GM12872 (cell line): ENCODE measurements at regions not wholly inside any gene's neighbourhood (a gene's known extent, or its start where the extent isn't known, plus 50 kb on each side); places are given as distances from the start of the nearest gene placed in this dataset.

ENCODE experiments used
- TF ChIP-seq, protein P1 (sequence below): IDR thresholded peaks from 3 replicates; pipeline ENCODE4 v1.5.1; 2011; ENCODE audit warnings: low read depth, mild to moderate bottlenecking, low read length, moderate library complexity; ENCODE audit not compliant: insufficient read depth

DNA sequence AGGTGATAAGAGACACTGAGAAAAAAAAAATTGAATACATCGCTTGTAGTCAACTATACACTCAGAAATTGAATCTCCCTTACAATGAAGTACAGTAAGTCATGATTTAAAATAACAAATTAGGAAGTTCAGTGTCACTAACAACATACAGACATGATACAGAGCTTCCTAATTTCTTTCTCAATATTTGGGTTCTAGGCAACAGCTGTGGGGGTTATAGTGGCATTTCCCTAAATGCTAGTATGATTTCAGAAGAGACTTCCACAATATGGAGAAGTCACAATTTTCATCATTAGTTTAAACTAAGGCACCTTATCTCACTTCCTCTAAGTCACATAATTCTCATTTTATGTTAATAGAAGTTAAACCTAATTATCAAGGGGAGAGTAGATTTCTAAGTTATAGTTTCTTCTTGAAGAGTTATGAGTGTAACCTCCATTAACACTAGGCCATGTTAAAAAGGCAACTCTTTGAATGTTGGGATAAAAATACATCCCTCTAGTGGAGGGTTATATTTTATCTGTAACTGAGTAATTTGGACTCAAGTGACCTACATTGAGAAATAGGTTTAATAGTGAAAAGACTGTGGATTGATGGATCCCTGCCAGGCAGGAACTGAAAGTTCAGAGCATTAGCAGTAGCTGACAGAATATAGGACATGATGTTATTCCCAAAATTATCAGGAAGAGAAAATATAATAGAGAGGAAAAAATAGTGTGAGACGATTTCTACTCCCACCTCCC, 286.0 kb upstream of the SUCLG2 start:
- TF ChIP-seq, protein P1, sequence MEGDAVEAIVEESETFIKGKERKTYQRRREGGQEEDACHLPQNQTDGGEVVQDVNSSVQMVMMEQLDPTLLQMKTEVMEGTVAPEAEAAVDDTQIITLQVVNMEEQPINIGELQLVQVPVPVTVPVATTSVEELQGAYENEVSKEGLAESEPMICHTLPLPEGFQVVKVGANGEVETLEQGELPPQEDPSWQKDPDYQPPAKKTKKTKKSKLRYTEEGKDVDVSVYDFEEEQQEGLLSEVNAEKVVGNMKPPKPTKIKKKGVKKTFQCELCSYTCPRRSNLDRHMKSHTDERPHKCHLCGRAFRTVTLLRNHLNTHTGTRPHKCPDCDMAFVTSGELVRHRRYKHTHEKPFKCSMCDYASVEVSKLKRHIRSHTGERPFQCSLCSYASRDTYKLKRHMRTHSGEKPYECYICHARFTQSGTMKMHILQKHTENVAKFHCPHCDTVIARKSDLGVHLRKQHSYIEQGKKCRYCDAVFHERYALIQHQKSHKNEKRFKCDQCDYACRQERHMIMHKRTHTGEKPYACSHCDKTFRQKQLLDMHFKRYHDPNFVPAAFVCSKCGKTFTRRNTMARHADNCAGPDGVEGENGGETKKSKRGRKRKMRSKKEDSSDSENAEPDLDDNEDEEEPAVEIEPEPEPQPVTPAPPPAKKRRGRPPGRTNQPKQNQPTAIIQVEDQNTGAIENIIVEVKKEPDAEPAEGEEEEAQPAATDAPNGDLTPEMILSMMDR: no peak

DNA sequence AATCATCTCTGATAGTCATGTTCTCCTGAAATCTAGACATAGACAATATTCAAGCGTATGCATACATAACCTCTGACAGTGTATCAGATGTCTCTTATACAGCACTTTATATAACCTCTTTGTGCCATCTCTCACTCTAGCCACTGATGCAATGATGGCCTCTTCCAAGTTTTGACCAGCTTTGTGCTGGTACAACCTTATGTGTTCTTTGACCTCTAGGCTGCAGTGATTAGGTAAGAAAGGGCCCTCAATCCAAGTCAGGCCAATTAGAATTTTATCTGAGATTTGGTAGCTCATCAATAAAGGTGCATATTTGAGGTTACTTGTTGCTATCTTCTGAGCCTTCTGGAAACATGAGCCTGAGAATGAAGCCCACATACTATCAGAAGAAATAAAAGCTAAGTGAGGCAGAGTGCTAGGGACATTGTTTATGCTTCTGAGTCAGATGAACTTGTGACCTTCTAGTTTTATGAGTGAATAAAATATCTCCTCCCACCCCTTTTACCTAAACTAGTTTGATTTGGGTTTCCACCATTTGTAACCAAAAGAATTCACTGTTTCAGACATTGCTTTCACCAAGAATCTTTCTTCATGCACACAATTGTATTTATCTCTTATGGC, 283.2 kb upstream of the SUCLG2 start:
- TF ChIP-seq, protein P1: no peak

DNA sequence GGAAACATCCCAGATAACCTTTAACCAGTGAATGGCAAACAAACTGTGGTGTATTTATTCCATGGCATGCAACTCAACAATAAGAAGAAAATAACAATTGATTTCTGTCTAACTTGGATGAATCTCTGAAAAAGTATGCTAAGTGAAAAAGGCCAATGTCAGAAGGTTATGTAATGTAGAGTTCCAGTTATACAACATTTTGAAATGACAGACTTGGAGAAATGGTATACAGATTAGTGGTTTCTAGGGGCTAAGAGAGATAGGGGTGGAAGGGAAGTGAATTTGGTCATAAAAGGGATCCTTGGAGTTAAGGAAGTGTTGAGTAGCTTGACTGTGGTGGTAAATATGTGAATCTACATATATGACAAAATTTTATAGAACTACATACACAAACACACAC, 269.4 kb upstream of the SUCLG2 start:
- TF ChIP-seq, protein P1: no peak

DNA sequence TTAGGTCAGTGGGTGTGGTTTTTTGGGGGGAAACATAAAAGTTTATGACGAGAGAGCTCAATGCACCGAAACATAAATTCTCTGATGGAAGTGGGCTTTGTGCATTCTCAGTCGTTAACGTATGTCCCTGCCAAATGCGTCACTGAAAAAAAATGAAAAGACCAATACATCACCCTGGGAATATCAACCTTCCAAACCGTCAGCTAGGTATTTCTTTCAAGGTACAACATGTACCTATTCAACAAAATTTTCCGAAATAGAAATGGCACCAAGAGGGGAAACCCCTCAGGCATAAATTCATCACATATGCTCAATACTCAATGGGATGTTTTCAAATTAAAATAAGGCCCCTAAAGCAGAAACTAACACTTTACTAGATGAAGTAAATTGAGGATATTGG, 266.6 kb upstream of the SUCLG2 start:
- TF ChIP-seq, protein P1: no peak

DNA sequence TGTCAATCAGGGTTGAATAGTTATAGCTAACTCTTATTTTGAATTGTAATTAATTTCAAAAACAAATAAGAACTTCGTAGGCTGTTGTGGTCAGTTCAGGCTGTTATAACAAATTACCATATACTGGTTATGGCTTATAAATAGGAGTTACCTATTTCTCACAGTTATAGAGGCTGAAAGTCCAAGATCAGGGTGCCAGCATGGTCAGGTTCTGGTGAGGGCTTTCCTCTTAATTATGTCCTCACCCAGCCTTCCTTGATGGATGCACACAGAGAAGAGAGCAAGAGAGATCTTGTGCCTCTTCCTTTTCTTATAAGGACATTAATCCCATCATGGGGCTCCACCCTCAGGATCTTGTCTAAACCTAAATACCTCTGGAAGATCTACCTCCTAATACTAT, 265.9 kb upstream of the SUCLG2 start:
- TF ChIP-seq, protein P1: no peak

DNA sequence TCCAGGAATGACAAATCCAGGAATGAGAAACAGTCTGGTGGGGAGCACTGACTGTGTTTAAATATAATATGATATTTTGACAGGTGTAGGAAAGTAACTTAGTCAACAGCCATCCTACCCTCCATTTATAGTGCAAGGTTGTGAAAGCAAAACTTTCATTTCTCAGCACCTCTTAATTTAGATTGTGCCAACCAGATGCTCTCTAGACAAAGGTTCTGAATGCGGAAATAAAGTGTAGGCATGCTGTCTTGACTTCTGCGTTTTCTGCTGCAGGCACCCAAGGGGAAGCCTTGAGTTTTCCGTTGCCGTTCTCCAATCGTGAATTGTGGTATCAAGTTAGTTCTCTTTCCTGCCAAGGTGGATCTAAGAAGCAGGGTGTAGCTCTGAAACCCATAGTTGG, 261.9 kb upstream of the SUCLG2 start:
- TF ChIP-seq, protein P1: no peak

DNA sequence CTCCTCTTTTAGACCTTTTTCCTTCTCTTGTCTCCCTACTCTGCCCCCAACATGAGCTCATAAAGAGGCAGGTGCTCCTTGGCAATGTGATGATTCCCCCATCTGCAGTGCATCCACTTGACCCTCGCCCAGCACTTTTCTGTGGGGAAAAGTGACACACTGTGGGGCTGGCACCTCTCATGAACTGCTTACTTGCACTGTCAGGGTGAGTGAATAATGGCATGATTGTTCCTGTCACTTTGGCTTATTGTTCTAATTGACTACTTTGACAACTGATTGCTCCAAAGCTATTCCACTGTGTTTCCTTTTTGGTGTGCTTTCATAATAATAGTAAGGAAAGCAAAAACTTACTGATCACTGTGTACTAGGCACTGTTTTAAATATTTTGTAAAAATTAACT, 253.3 kb upstream of the SUCLG2 start:
- TF ChIP-seq, protein P1: no peak
